ENCODE measurements at regions not wholly inside any gene's neighbourhood (a gene's known extent, or its start where the extent isn't known, plus 50 kb on each side); places are given as distances from the start of the nearest gene placed in this dataset.

DNA sequence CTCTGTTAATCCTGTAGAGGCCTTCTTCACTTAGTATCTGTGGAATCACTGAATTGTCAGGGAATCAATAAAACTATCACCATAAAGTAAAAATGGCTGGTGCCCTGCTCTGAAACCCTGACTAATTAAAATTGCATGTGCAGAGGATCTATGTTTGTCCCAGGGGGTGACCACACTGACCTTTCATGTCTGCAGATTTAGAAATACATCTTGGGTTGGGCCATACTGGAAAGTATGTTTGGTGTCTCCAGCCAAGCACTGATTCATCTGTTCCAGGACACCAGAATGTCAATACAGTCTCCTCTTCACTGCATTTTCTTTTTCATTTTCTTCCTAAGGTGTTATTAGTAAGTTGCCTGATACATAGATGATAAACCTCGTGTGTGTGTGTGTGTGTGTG is 490.9 kb upstream of the INTU start:
- Histone ChIP-seq H3K4me3 (no peak overlapping the region), H3K9me3 (no peaks in the 10 kb centered on the region), H3K27ac (no peak overlapping the region), H3K4me1 (no peaks in the 10 kb centered on the region), H3K27me3 (no peaks in the 10 kb centered on the region), H3K36me3 (no peaks in the 10 kb centered on the region)
- in situ Hi-C loops (cut with MboI; ENCODE audit: low sequenced_read_pairs in 4 of 4) = no loop called here
- DNase-seq = peak in 1 of 2 donors; percentile 10
- peak in 1 of 2 donors; percentile 45 for ATAC-seq
- intact Hi-C loops (cut with DNase I; ENCODE audit: low total_unique reads) = no loop called here
- no peak for TF ChIP-seq POLR2A (IDR thresholded peaks at IDR 0.05)
- TF ChIP-seq, protein P1, sequence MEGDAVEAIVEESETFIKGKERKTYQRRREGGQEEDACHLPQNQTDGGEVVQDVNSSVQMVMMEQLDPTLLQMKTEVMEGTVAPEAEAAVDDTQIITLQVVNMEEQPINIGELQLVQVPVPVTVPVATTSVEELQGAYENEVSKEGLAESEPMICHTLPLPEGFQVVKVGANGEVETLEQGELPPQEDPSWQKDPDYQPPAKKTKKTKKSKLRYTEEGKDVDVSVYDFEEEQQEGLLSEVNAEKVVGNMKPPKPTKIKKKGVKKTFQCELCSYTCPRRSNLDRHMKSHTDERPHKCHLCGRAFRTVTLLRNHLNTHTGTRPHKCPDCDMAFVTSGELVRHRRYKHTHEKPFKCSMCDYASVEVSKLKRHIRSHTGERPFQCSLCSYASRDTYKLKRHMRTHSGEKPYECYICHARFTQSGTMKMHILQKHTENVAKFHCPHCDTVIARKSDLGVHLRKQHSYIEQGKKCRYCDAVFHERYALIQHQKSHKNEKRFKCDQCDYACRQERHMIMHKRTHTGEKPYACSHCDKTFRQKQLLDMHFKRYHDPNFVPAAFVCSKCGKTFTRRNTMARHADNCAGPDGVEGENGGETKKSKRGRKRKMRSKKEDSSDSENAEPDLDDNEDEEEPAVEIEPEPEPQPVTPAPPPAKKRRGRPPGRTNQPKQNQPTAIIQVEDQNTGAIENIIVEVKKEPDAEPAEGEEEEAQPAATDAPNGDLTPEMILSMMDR (IDR thresholded peaks at IDR 0.05 in 4 of 5, conservative IDR thresholded peaks at IDR 0.05 in 1 of 5) = no peak

DNA sequence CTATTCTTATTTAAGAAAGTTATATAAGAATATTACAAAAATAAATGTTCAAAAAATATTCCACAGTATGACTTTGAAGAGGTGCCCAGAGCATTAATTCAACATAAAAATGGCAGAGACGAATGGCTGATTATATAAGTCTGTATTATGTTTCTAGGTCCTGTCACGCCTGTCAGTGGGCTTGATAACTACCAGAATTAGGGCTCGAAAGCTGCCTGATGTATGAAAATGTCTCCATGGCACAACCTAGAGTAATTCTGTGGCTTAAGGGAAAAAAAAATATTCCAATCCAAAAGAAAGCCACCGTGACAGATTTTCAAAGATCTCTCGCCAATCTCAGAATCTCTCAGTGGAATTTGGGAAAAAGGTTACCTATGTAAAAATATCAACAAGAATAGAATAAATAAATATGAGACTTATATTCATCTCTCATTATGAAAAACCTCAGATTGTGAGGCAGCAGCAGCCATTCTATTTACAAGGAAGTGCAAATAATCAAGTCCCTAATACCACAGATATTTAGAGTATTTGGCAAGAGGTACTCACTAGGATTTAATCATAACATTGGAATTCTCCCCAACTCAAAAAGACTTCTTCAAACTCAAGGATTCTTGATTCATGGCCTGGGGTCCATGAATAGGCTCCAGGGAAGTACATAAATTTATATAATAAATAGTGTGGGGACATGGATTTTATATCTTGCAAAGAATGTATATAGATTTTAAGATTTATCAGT is 489.1 kb upstream of the INTU start:
- no peaks in the 10 kb centered on the region for H3K36me3 ChIP-seq
- H3K27me3 ChIP-seq = no peaks in the 10 kb centered on the region
- H3K4me3 ChIP-seq = no peak overlapping the region
- no peak for DNase-seq
- ATAC-seq = no peak
- intact Hi-C loops (cut with DNase I; ENCODE audit: low total_unique reads) = no loop called here
- TF ChIP-seq, protein P1 (IDR thresholded peaks at IDR 0.05 in 4 of 5, conservative IDR thresholded peaks at IDR 0.05 in 1 of 5) = no peak
- no peak for TF ChIP-seq POLR2A (IDR thresholded peaks at IDR 0.05)
- in situ Hi-C loops (cut with MboI; ENCODE audit: low sequenced_read_pairs in 4 of 4) = no loop called here
- H3K9me3 ChIP-seq = no peaks in the 10 kb centered on the region
- H3K27ac ChIP-seq = no peak overlapping the region
- H3K4me1 ChIP-seq = no peaks in the 10 kb centered on the region

DNA sequence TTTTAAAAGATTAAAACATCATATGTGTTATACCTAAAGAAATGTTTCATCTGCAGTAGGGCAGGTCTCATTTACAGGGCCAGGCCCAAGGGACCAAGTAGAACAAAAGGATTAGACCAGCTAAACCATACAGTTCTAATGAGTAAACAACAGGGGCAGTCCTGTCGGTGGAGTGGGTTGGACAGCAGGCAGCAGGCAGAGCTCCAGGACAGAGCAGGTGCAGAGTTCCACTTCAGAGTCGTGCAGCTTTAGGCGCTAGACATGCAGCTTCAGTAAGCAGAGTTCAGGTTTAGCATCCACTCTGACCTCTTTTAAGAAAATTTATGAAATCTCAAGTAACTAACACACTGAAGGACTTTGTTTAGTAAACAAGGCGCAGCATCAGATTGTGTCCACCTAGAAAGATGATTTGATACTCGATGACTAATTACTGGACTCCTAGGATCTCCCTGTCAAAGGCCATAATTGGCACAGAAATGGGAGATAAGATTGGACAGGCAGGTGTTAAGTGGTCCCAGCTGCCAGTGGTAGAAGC is 487.7 kb upstream of the INTU start:
- Histone ChIP-seq H3K4me1 (no peaks in the 10 kb centered on the region), H3K4me3 (no peak overlapping the region), H3K9me3 (no peaks in the 10 kb centered on the region), H3K27me3 (no peaks in the 10 kb centered on the region), H3K27ac (no peak overlapping the region), H3K36me3 (no peaks in the 10 kb centered on the region)
- intact Hi-C loops (cut with DNase I; ENCODE audit: low total_unique reads) (no loop called here), in situ Hi-C loops (cut with MboI; ENCODE audit: low sequenced_read_pairs in 4 of 4) (no loop called here)
- ATAC-seq = no peak
- no peak for DNase-seq
- TF ChIP-seq POLR2A (IDR thresholded peaks at IDR 0.05) = no peak
- TF ChIP-seq, protein P1 (IDR thresholded peaks at IDR 0.05 in 4 of 5, conservative IDR thresholded peaks at IDR 0.05 in 1 of 5) = no peak

DNA sequence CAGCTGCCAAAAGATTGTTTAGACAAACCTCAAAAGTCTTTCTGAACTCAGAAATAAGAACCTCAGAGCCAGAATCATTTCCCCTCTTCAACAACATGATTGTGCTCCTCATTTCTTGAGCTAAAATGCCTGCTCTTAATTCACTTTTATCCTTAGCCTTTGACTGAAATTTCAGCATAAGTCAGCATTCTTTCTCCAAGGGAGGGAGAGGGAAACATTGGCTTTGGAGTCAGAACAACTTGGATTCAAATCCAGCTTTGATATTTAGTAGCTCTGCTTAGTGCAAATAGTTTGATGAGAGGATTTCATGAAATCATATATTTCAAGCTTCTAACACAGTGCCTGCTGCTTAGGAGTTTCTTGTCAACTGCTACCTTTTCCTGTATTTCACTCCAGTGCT is 484.6 kb upstream of the INTU start:
- Histone ChIP-seq H3K36me3 (no peaks in the 10 kb centered on the region), H3K9me3 (no peaks in the 10 kb centered on the region), H3K27me3 (no peaks in the 10 kb centered on the region), H3K4me3 (no peak overlapping the region), H3K27ac (no peak overlapping the region), H3K4me1 (no peaks in the 10 kb centered on the region)
- in situ Hi-C loops (cut with MboI; ENCODE audit: low sequenced_read_pairs in 4 of 4) (no loop called here), intact Hi-C loops (cut with DNase I; ENCODE audit: low total_unique reads) (no loop called here)
- DNase-seq = no peak
- TF ChIP-seq POLR2A (IDR thresholded peaks at IDR 0.05) = no peak
- TF ChIP-seq, protein P1 (IDR thresholded peaks at IDR 0.05 in 4 of 5, conservative IDR thresholded peaks at IDR 0.05 in 1 of 5) = no peak
- ATAC-seq = no peak
